ENCODE measurements at regions not wholly inside any gene's neighbourhood (a gene's known extent, or its start where the extent isn't known, plus 50 kb on each side); places are given as distances from the start of the nearest gene placed in this dataset.

GRCh38 chr9:26722755-26723154 is 169.8 kb downstream of the CAAP1 start:
- TF ChIP-seq CTCF (IDR thresholded peaks at IDR 0.05; ENCODE audit: low read depth, low read length, missing control alignments): no peak
- no peak overlapping the region for H3K27ac ChIP-seq
- in situ Hi-C loops (cut with HindIII; ENCODE audit: low pct_ligation_motif_present, low sequenced_read_pairs): no loop called here

GRCh38 chr9:26710008-26710407 is 182.6 kb downstream of the CAAP1 start:
- no peak for DNase-seq
- H3K36me3 ChIP-seq (replicated peaks): no peaks in the 10 kb centered on the region
- no peak for TF ChIP-seq CTCF (IDR thresholded peaks at IDR 0.05; ENCODE audit: low read depth, low read length, missing control alignments)
- H3K27ac ChIP-seq: no peak overlapping the region
- no peaks in the 10 kb centered on the region for H3K27me3 ChIP-seq (replicated peaks)
- in situ Hi-C loops (cut with HindIII; ENCODE audit: low pct_ligation_motif_present, low sequenced_read_pairs): no loop called here
- H3K4me3 ChIP-seq (ENCODE audit: low read depth, low read length): no peak overlapping the region

More at GRCh38 chr9:26722755-26723154, 169.8 kb downstream of the CAAP1 start:
- Histone ChIP-seq H3K27me3 (replicated peaks) (no peaks in the 10 kb centered on the region), H3K4me3 (ENCODE audit: low read depth, low read length) (no peak overlapping the region), H3K36me3 (replicated peaks) (no peaks in the 10 kb centered on the region)
- DNase-seq: no peak

GRCh38 chr9:26706223-26706622 is 186.4 kb downstream of the CAAP1 start:
- TF ChIP-seq CTCF (IDR thresholded peaks at IDR 0.05; ENCODE audit: low read depth, low read length, missing control alignments): no peak
- Histone ChIP-seq H3K36me3 (replicated peaks) (no peaks in the 10 kb centered on the region), H3K4me3 (ENCODE audit: low read depth, low read length) (no peak overlapping the region)

GRCh38 chr9:26695298-26695622 is 197.3 kb downstream of the CAAP1 start:
- no peaks in the 10 kb centered on the region for H3K36me3 ChIP-seq (replicated peaks)
- no peak overlapping the region for H3K27ac ChIP-seq
- in situ Hi-C loops (cut with HindIII; ENCODE audit: low pct_ligation_motif_present, low sequenced_read_pairs): no loop called here
- H3K4me3 ChIP-seq (ENCODE audit: low read depth, low read length): no peak overlapping the region
- no peak for DNase-seq
- no peaks in the 10 kb centered on the region for H3K27me3 ChIP-seq (replicated peaks)
- no peak for TF ChIP-seq CTCF (IDR thresholded peaks at IDR 0.05; ENCODE audit: low read depth, low read length, missing control alignments)

More at GRCh38 chr9:26706223-26706622, 186.4 kb downstream of the CAAP1 start:
- Histone ChIP-seq H3K27ac (no peak overlapping the region), H3K27me3 (replicated peaks) (no peaks in the 10 kb centered on the region)
- DNase-seq: no peak
- in situ Hi-C loops (cut with HindIII; ENCODE audit: low pct_ligation_motif_present, low sequenced_read_pairs): no loop called here

- no peak overlapping the region for H3K27ac ChIP-seq
- no peak for DNase-seq
- H3K36me3 ChIP-seq (replicated peaks): no peaks in the 10 kb centered on the region
- in situ Hi-C loops (cut with HindIII; ENCODE audit: low pct_ligation_motif_present, low sequenced_read_pairs): no loop called here
- TF ChIP-seq CTCF (IDR thresholded peaks at IDR 0.05; ENCODE audit: low read depth, low read length, missing control alignments): no peak
- H3K4me3 ChIP-seq (ENCODE audit: low read depth, low read length): no peak overlapping the region
- no peaks in the 10 kb centered on the region for H3K27me3 ChIP-seq (replicated peaks)
Measured at GRCh38 chr9:26694381-26695297, 198.0 kb downstream of the CAAP1 start.

Measured in brain microvascular endothelial cell (primary cell).